OCI-LY7 (cell line): ENCODE measurements at regions not wholly inside any gene's neighbourhood (a gene's known extent, or its start where the extent isn't known, plus 50 kb on each side); places are given as distances from the start of the nearest gene placed in this dataset.
"Not testable (repeated sequence)": the region's sequence is repeated elsewhere in the genome, so short reads cannot be mapped to it uniquely, and the experiment has no call there.

Experiments
- BruUV-seq: library from RNA; stranded (reverse); fragments of 400-500 nt; replicated peaks from 2 replicates; lab custom pipeline; 2021; lab: Mats Ljungman, UMichigan
- CTCF ChIA-PET: fragments of 300-600 bp; sonication (Branson Sonifier 250); formaldehyde crosslinking; loops from one replicate; lab custom pipeline; 2022; ENCODE audit warnings: antibody characterized with exemption; ENCODE audit not compliant: unreplicated experiment; lab: Charles Lee
- POLR2A ChIA-PET: fragments of 300-600 bp; sonication (Branson Sonifier 250); formaldehyde crosslinking; loops from one replicate; lab custom pipeline; 2022; ENCODE audit warnings: antibody characterized with exemption; lab: Charles Lee
- DNase-seq: peaks from one replicate; pipeline ENCODE4 v3.0.0-alpha.2; 2015; ENCODE audit warnings: low spot score
- H2AFZ ChIP-seq: fragments of 200-600 bp; sonication (generic), shearing (Covaris generic); 2 replicates; pipeline ENCODE4 v1.6.1; 2014; ENCODE audit warnings: mild to moderate bottlenecking, antibody characterized with exemption, low read length, moderate library complexity
- H3K27ac ChIP-seq: fragments of 200-600 bp; sonication (generic); 2 replicates; pipeline ENCODE4 v1.5.1; 2014; ENCODE audit warnings: mixed run types, low read depth, mild to moderate bottlenecking, moderate library complexity, low read length, inconsistent platforms; ENCODE audit not compliant: poor library complexity, severe bottlenecking
- H3K36me3 ChIP-seq: fragments of 200-600 bp; sonication (generic); 2 replicates; pipeline ENCODE4 v1.6.1; 2014; ENCODE audit warnings: mild to moderate bottlenecking, antibody characterized with exemption, low read length, moderate library complexity, mixed read lengths; ENCODE audit not compliant: insufficient read depth
- H3K4me1 ChIP-seq: fragments of 200-600 bp; sonication (generic); 2 replicates; pipeline ENCODE4 v1.5.1; 2014; ENCODE audit warnings: mild to moderate bottlenecking, low read length; ENCODE audit not compliant: insufficient read depth, poor library complexity, severe bottlenecking
- H3K4me2 ChIP-seq: fragments of 200-600 bp; sonication (generic); 2 replicates; pipeline ENCODE4 v1.6.1; 2014; ENCODE audit warnings: mild to moderate bottlenecking, low read length
- H3K4me3 ChIP-seq: fragments of 200-600 bp; sonication (generic); 2 replicates; pipeline ENCODE4 v1.5.1; 2014; ENCODE audit warnings: mild to moderate bottlenecking, low read depth, low read length; ENCODE audit not compliant: poor library complexity, severe bottlenecking
- H3K79me2 ChIP-seq: fragments of 200-600 bp; sonication (generic); 2 replicates; pipeline ENCODE4 v1.6.1; 2016; ENCODE audit warnings: low read depth, mild to moderate bottlenecking, low read length, moderate library complexity, mixed read lengths; ENCODE audit not compliant: insufficient read depth
- H3K9me2 ChIP-seq: fragments of 200-600 bp; sonication (generic); 2 replicates; pipeline ENCODE4 v1.6.1; 2016; ENCODE audit warnings: mild to moderate bottlenecking, low read length, mixed read lengths; ENCODE audit not compliant: insufficient read depth
- H3K9me3 ChIP-seq: fragments of 200-600 bp; sonication (generic); 2 replicates; pipeline ENCODE4 v1.6.1; 2014; ENCODE audit warnings: mild to moderate bottlenecking, mixed run types, low read length, mixed read lengths
- H4K20me1 ChIP-seq: fragments of 200-600 bp; sonication (generic); 2 replicates; pipeline ENCODE4 v1.6.1; 2014; ENCODE audit warnings: mild to moderate bottlenecking, antibody characterized with exemption, low read length, moderate library complexity, mixed read lengths; ENCODE audit not compliant: insufficient read depth
- CTCF ChIP-seq: fragments of 200-600 bp; sonication (generic); conservative IDR thresholded peaks from 2 replicates; pipeline ENCODE4 v1.5.1; 2014; ENCODE audit warnings: mild to moderate bottlenecking, antibody characterized with exemption, low read length, moderate library complexity, mixed read lengths
- EZH2phosphoT487 ChIP-seq: fragments of 200-600 bp; sonication (generic); IDR thresholded peaks from 2 replicates; pipeline ENCODE4 v1.6.1; 2018; ENCODE audit warnings: low read depth, borderline replicate concordance, mild to moderate bottlenecking, mixed run types, antibody characterized with exemption, low read length, moderate library complexity, mixed read lengths
- intact Hi-C: fragments of 100-400 bp; cut with micrococcal nuclease; formaldehyde crosslinking; loops from one replicate; pipeline ENCODE4 v1.10.0; 2022; ENCODE audit not compliant: unreplicated experiment

GRCh38 chr20:30486103-30486478, 771.4 kb upstream of the DEFB115 start:
- no peaks in the 10 kb centered on the region for H3K9me3 ChIP-seq
- BruUV-seq, result no TSS peak
- H3K4me1 ChIP-seq, result no peaks in the 10 kb centered on the region
- TF ChIP-seq CTCF, result no peak
- no peak for TF ChIP-seq EZH2phosphoT487
- no peaks in the 10 kb centered on the region for H3K36me3 ChIP-seq
- H3K79me2 ChIP-seq, result no peaks in the 10 kb centered on the region
- CTCF ChIA-PET, result no interaction called here
- H3K4me3 ChIP-seq, result no peak overlapping the region
- POLR2A ChIA-PET, result no interaction called here
- H3K27ac ChIP-seq, result no peak overlapping the region
- no peak overlapping the region for H3K4me2 ChIP-seq
- no peaks in the 10 kb centered on the region for H4K20me1 ChIP-seq
- no peaks in the 10 kb centered on the region for H3K9me2 ChIP-seq
- H2AFZ ChIP-seq, result no peak overlapping the region
- intact Hi-C loops, result no loop called here
- no peak for DNase-seq

GRCh38 chr20:30487461-30487860, 770.0 kb upstream of the DEFB115 start:
- H3K9me2 ChIP-seq, POLR2A ChIA-PET, H3K27ac ChIP-seq, H3K4me3 ChIP-seq, H2AFZ ChIP-seq, H3K36me3 ChIP-seq, CTCF ChIA-PET, H3K79me2 ChIP-seq, H4K20me1 ChIP-seq, intact Hi-C loops, BruUV-seq, H3K4me1 ChIP-seq, H3K9me3 ChIP-seq, DNase-seq, H3K4me2 ChIP-seq: not testable (repeated sequence)

GRCh38 chr20:30487947-30488926, 769.2 kb upstream of the DEFB115 start:
- H3K36me3 ChIP-seq, result no peaks in the 10 kb centered on the region
- no peak for DNase-seq
- intact Hi-C loops, result no loop called here
- no peaks in the 10 kb centered on the region for H3K9me3 ChIP-seq
- no peaks in the 10 kb centered on the region for H3K79me2 ChIP-seq
- TF ChIP-seq CTCF (no peak), EZH2phosphoT487 (no peak)
- CTCF ChIA-PET, result no interaction called here
- BruUV-seq, result no TSS peak
- no peak overlapping the region for H3K27ac ChIP-seq
- H4K20me1 ChIP-seq, result no peaks in the 10 kb centered on the region
- H2AFZ ChIP-seq, result no peak overlapping the region
- H3K4me3 ChIP-seq, result no peak overlapping the region
- no peak overlapping the region for H3K4me2 ChIP-seq
- POLR2A ChIA-PET, result no interaction called here
- no peaks in the 10 kb centered on the region for H3K4me1 ChIP-seq
- H3K9me2 ChIP-seq, result no peaks in the 10 kb centered on the region
